GM12873 (cell line): ENCODE measurements at regions not wholly inside any gene's neighbourhood (a gene's known extent, or its start where the extent isn't known, plus 50 kb on each side); places are given as distances from the start of the nearest gene placed in this dataset.

Experiments used
- TF ChIP-seq, protein P1 (sequence below): IDR thresholded peaks from 2 replicates; pipeline ENCODE4 v1.5.1; 2012; ENCODE audit warnings: low read depth, mild to moderate bottlenecking, moderate library complexity, low read length, control low read depth; ENCODE audit not compliant: insufficient read depth; ENCODE audit errors: missing control alignments

DNA sequence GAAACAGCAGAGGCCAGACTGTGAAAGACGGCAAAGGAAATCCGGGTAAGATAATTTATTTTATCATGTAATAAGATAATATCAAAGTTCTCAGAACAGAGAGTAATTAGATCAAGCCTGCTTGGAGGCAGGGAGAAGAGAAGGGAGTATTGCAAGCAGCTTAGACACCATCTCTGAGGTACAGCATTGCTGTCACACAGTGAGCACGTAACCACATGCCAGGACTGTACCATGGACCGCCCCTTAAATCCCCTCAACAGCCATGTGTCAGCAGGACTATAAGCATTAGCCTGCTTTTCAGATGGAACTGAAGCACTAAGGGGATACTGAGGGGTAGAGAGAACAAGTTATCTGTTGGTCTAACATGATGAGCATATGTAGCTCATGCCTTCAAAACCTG is 141.5 kb downstream of the C6orf118 start:
- TF ChIP-seq, protein P1, sequence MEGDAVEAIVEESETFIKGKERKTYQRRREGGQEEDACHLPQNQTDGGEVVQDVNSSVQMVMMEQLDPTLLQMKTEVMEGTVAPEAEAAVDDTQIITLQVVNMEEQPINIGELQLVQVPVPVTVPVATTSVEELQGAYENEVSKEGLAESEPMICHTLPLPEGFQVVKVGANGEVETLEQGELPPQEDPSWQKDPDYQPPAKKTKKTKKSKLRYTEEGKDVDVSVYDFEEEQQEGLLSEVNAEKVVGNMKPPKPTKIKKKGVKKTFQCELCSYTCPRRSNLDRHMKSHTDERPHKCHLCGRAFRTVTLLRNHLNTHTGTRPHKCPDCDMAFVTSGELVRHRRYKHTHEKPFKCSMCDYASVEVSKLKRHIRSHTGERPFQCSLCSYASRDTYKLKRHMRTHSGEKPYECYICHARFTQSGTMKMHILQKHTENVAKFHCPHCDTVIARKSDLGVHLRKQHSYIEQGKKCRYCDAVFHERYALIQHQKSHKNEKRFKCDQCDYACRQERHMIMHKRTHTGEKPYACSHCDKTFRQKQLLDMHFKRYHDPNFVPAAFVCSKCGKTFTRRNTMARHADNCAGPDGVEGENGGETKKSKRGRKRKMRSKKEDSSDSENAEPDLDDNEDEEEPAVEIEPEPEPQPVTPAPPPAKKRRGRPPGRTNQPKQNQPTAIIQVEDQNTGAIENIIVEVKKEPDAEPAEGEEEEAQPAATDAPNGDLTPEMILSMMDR, result no peak

DNA sequence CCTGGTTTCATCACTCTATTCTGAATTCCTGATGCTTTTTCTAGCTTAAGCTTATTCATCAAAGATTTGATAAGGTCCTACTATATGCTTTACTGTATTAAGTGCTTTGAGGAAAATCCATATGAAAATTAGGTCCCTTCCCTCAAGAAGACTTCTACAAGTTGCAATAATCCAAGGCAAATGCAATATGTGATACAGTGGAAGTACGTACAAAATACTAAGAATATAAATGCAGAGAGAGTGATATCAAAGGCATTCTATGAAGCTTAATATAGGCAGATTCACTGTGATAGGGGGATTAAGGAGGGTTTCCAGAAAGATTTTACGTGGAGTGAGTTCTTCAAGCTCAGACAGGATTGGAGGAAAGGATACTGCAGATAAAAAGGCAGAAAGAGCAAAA is 142.1 kb downstream of the C6orf118 start:
- TF ChIP-seq, protein P1, result no peak

DNA sequence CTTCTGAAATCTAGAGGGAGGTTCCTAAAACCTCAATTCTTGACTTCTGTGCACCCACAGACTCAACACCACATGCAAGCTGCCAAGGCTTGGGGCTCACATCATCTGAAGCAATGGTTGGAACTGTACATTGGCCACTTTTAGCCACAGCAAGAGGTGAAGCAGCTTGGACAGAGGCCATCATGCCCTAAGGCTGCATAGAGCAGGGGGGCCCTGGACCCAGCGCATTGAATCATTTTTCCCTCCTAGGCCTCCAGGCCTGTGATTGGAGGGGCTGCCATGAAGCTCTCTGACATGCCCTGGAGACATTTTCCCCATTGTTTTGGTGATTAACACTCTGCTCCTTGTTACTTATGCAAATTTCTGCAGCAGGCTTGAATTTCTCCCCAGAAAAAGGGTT is 145.9 kb downstream of the C6orf118 start:
- TF ChIP-seq, protein P1, result no peak

DNA sequence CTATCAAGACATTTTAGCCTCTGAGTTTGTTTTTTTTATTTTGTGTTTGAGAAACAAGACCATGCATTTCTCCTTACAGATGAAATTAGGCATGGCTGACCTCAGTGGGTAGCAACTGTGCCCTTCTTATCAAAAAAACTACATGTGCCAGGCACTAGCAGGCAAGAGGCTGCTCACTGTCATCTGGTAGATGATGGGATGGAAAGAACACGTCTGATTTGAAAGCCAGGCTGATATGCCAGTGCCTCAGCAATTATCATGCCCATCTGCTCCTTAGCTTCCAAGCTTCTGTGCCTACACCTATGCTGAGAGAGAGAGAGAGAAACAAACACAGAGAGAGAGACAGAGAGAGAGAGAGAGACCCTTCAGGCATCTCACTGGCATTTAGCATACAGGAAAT is 149.9 kb downstream of the C6orf118 start:
- TF ChIP-seq, protein P1, result no peak

DNA sequence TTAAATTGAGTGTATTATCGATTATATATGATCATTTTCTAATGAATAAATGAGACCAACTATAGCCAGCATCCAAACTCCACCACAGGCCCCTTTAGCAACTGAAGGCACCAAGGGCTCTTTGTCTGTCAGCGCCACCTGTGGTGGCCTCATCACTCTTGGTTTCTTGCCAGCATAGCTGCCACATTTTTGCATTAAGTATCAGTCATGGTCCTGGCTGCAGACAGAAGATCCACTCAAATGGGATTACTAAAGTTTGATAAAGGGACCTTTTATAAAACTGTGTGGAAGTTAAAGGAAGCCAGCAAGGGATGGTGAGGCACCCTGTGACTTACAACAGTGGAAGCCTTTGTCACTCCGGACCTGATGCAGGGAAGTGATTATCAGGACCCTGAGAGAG is 162.9 kb downstream of the C6orf118 start:
- TF ChIP-seq, protein P1, result no peak

DNA sequence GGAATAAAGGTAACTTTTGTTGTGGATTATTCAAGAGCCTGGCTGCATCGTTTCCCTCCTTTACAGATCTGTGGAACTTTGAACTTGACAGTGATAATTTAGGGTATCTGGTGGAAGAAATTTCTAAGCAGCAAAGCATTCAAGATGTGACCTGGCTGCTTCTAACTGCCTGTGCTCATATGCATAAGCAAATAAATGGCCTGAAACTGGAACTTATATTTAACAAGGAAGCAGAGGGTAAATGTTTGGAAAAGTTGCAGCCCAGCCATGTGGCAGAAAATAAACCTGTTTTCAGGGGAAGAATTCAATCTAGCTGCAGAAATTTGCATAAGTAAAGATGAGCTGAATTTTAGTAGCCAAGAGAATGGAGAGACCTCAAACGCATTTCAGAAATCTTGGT is 173.5 kb downstream of the C6orf118 start:
- TF ChIP-seq, protein P1, result no peak

DNA sequence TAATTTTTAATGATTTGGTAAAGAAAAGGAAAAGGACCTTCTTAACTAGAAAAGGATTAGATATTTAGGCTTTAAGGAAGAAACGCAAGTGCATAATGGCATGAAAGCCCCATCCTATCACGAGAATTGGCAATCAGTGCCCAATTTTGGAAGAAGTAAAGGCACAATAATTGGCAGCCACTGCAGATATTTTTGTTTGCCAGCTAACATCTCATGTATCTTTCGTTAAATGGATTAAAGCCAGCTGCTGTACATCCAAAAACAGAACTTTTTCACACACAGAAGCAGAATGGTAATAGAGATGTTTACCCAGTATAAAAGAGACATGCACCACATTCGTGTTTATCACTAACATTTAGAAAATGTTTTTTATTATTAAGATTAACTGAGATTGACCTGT is 180.3 kb downstream of the C6orf118 start:
- TF ChIP-seq, protein P1, result no peak
